MM.1S (cell line): ENCODE measurements at regions not wholly inside any gene's neighbourhood (a gene's known extent, or its start where the extent isn't known, plus 50 kb on each side); places are given as distances from the start of the nearest gene placed in this dataset.

ENCODE experiments used
- CTCF ChIP-seq: fragments of 300-600 bp; sonication (generic); IDR thresholded peaks from 2 replicates; pipeline ENCODE4 v1.5.1; 2016; ENCODE audit warnings: antibody characterized with exemption, low read length, mixed read lengths
- EZH2 ChIP-seq: fragments of 300-600 bp; sonication (generic); optimal IDR thresholded peaks from 2 replicates; pipeline ENCODE3; 2017; ENCODE audit warnings: low read depth, mild to moderate bottlenecking, antibody characterized with exemption, low read length, mixed read lengths
- EZH2phosphoT487 ChIP-seq: fragments of 300-600 bp; sonication (generic); IDR thresholded peaks from 2 replicates; pipeline ENCODE4 v1.6.1; 2018; ENCODE audit warnings: antibody characterized with exemption, low read length

- TF ChIP-seq CTCF (no peak), EZH2phosphoT487 (no peak), EZH2 (no peak)
Measured at GRCh38 chr5:44640945-44641456, 167.7 kb upstream of the MRPS30 start.
